Stimulated activated CD4-positive, alpha-beta T cell treated with anti-CD3 and anti-CD28 coated beads, Interleukin-1b, Interleukin-23, amount 100 ng/mL, for 4 hours (primary cell): ENCODE measurements at regions not wholly inside any gene's neighbourhood (a gene's known extent, or its start where the extent isn't known, plus 50 kb on each side); places are given as distances from the start of the nearest gene placed in this dataset.
"Not testable (repeated sequence)": the region's sequence is repeated elsewhere in the genome, so short reads cannot be mapped to it uniquely, and the experiment has no call there.

Source experiments
- DNase-seq, 2 donors: peaks; one replicate each; pipeline ENCODE4 v3.0.0-alpha.2; 2020; ENCODE audit warnings: low read depth in 2 of 2

DNA sequence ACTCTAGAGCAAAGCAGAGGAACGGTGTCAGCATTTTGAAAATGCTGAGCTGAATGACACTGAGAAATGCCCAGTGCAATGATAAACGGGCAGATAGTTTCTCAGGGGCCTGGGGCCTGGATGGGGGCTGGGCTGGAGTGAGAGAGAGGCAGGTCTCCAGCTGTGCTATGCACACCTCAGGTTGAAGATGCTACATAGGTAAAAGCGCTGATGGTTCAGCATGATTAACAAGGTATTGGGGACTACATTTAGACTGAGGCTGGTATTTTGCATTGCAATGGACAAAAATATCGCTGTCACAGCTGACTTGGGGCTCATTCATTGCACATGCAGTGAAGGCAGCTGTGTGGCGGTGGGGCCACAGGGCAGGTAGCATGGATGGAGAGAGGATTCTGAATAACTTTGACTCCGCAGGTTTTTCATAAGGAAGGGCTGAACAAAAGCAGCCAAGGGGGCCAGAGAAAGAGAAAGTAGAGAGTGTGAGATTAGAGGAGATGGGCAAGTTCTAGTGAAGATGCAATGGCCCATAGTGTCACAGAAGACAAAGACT is 290.8 kb upstream of the ZNF32 start:
- DNase-seq: no peak

DNA sequence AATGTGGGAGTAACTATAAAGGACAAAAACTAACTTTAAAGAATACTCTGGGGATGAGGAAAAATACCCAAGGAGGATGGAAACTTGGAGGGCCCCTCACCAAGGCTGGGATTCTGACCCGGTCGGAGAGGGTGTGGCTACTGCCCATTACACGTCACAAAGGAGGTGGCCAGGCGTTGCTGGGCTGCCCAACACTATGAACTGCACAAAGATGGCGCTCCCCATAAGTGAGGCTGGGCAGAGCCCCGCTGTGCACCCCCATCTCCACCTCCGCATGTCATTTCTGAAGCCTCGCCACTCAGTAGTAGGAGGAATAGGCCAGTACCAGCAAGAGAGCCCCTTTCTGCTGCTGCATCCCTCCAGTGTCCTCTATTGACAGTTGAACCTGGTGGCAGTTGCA is 290.1 kb upstream of the ZNF32 start:
- DNase-seq: no peak

DNA sequence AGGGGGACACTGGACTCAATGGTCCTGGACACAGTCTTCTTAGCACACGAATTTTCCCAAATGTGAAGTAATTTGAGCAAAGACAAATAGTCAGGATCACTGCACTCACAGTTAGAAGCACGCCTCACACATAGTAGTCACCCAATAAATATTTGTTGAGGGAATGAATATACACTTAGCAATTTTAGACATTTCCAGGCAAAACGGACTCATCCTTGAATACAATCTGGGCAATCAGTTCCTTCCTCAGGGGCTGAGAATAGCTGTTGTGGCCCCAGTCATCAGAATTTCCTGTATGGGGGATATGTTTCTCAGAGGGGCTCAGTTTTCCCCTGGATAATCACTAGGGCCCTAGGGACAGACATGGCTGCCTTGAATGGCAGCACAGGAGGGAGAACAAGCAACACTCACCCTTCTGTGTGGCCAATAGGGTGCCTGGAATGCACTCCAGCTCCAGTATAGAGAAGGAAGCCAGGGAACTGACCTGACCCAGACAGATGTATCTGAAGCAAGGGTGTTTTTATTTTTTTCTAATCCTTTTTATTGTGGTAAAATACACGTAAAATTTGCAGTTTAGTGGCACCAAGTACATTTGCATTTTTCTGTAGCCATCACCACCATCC is 282.7 kb upstream of the ZNF32 start:
- no peak for DNase-seq

DNA sequence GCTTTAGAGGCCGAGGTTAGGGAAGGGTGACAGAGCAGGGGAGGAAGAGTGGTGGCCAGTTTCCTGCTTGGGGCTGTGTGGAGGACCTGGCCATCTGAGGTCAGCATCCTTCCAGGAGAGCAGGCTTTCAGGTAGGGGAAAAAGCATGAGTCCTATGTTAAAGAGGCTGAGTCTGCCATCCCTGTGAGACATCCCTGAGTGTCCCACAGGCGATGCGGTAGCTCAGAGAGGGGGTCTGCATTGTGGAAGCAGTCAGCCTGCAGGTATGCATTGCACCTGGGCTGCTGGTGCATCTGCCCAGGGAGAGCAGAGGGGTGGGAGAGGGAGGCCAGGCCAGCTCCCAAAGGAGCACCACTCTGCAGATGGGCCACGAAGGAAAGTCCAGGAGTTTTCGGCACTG is 282.1 kb upstream of the ZNF32 start:
- no peak for DNase-seq

DNA sequence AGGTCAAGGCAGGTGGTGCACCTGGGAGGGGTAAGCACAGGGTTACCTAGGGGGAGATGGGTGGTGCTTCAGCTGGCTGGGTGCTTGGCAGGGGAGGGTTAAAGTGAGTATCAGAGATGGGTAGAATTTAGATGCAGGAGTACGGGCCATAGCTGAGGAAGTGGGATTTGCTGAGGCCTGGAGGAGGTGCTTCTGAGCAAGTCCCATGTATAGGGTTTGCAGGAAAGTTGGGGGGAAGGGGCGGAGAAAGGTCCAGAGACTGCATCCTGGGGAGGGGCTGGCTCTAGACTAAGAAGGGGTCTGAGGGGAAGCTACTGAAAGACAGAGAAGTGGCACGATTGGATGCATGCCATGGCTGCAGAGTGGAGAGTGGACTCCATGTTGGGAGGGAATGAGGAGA is 281.6 kb upstream of the ZNF32 start:
- no peak for DNase-seq

DNA sequence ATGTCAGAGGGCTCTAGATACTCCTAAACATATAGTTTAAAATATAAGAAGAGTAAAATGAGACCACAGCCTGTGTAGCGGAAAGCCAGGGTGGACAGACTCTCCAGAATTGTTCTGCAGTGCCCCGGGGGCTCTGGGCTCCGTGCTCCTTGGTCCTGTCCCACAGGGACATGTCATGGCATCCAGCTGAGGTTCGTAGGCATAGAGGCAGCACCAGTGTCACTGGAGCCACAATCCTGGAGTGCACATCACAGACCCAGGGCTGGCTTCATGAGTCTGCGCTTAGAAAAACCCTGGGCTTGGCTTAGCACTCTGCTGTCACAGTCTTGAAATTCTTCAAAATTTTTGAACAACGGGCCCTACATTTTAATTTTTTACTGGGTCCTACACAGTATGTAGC is 280.4 kb upstream of the ZNF32 start:
- no peak for DNase-seq

DNA sequence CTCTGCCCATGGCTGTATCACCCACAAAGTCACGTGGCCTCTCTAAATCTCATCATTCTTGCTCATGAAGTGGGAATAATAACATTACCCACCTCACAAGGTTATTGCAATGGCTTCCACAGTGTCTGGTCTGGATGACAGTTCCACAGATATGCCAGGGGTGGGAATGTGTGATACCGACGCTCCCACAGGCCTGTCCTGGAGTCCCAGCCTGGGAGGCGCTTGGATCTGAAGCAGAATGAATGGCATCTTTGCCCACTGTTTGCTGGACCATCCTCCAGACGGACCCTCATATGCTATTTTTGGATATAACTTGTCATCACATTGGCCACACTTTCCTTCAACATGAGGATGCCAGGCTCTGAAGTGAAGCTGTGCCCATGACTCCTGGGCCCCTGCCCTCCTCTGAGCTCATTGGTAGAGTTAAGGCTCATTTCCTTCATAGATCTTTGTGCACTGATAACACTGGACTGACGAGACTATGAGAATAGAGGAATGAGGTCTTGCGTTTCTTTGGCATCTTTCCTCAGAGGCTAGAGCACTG is 279.8 kb upstream of the ZNF32 start:
- no peak for DNase-seq

DNA sequence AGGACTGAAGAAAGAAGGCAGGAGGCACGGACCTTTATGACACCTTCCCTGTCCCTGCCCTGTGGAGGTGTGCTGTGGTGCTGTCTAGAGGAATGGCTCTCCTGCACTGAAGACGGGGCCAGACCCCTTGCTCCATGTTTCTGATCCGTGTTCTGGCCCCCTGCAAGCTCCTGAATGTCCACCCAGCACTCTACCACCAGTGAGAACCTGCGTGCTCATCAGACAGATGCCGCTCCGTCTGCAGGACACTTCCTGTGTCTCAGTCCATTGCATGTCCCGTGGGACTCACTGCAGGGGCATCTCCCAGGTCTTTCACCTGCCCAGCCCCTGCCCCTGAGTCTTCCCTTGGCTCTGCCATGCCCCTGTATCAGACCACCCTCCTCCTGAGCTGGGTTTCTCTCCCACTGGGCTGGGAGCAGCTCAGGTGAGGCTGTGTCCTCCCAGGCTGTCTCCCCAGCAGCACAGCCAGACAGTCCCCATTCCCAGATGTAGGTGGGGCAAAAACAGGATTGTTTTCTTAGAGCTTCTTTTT is 278.3 kb upstream of the ZNF32 start:
- no peak for DNase-seq

DNA sequence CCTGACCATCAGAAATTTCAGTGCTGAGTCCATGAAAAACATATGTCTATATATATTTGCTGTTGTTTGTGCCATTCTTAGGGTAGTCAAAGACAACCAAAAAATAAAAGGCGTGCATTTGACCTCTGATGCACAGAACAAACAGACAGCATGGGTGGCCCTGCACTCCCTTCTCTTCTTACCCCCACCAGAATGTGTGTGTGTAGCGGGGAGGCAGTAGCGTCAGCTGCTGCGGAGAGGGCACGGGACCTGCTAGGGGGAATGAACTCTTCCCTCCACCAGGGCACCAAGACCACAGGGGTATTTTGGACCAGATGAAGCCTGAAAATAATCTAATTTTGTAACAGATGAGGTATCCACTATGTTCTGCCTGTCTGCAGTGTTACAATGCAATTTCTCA is 277.7 kb upstream of the ZNF32 start:
- no peak for DNase-seq

DNA sequence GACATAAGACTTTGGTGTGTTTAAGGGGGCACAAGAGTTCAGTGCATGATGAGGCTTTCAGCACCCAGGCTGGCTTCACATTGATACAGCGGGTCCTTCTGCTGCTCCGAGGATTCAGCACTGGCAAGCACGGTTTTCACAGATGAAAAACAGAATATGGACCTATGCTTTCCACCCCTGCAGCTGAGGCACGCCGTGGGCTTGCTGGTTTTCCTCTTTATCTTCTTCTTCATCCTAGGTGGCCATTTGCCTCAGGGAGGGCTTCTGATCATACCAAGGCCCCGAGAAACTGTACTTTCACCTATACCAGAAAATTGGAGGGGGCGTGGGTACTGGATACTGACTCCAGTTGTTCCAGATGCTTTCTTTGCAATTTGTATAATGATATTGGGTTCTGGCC is 277.1 kb upstream of the ZNF32 start:
- no peak for DNase-seq

DNA sequence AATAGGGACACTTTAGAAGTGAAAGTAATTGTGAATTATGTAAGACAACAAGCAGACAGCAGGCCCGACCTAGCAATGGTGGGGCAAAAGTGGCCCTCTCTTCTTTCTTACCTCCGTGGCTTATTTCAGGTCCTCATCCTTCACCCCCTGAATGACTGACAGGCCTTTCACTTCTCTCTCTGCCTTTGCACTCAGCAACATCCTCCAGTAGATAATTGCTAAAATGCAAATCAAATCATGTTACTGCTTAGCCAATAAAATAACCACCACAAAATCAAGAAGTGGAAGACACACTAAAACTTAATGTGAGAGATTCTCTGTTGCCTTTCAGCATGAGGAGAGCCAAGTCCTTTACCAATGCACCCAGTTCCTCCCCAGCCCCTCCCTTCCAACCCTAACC is 274.6 kb upstream of the ZNF32 start:
- DNase-seq: no peak

DNA sequence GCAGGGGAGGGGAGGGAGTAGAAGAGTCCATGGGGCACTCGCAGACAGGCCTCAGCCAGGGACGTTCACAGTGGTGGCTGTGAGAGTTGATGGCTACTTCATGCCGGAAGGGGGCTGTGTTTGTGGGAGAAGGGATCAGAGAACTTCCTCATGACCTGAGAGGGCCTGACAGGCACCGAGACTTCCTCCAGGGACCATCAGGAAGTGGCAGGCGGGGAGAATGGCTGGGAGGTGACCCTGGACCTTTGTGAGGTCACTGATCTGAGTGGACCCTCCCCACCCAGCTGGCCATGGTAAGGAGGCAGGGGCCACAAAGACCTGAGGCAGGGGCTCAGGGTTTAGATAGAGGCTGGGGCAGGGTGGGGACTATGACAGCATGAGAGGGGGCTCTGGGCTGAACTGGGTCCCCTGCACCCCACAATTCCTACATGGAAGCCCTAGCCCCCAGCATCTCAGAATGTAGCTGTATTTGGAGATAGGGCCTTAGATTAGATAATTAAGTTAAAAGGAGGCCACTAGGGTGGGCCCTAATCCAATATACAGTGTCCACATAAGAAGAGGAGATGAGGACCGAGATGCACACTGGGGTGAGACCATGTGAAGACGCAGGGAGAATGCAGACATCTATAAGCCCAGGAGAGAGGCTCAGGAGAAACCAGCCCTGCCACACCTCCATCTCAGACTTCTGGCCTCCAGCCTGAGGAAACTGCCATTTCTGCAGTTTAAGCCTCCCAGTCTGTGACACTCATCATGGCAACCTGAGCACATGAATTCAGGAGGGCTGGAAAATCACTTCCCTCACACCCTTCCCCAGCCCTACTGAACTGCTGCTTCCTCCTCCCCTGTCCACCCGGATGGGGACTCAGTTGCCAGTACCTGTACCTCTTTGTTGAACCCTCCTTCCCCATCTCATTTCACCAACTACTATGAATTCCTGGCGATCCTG is 273.9 kb upstream of the ZNF32 start:
- no peak for DNase-seq

DNA sequence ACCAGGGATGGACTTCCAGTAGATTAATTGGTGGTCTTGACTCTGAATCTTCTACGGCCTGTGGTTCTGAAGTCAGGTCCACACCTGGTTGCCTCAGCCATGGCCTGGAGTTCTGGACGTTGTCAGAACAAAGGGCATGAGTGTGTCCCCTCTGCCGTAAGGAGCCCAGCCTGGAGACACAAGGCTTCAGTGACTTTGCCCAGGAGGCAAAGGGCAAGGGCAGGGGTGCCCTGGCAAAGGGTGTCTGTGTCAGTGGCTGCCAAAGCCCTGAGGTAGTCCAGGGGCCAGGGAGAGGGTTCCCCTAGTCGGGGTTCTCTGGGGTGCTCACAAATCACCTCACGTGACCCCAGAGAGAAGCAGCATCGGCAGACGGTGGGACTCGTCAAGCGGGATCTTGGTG is 273.2 kb upstream of the ZNF32 start:
- DNase-seq: no peak

DNA sequence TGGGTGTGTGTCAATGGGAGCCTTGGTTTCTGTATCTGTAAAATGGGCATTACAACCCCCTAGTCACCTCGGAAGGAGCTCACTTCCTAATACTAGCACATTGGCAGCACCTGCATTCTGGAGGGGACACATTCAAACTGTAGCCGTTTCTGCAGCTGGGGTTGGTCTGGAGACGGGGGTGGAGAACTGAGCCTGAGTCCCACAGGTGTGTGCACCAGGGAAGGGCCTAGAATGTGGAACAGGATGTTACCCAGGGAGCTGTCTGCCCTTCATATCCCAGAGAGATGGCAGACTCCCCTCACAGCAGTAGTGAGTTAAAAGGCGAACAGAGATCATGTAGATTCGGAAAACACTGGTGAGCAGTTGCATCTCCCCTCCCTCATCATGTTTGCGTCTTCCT is 272.8 kb upstream of the ZNF32 start:
- no peak for DNase-seq

DNA sequence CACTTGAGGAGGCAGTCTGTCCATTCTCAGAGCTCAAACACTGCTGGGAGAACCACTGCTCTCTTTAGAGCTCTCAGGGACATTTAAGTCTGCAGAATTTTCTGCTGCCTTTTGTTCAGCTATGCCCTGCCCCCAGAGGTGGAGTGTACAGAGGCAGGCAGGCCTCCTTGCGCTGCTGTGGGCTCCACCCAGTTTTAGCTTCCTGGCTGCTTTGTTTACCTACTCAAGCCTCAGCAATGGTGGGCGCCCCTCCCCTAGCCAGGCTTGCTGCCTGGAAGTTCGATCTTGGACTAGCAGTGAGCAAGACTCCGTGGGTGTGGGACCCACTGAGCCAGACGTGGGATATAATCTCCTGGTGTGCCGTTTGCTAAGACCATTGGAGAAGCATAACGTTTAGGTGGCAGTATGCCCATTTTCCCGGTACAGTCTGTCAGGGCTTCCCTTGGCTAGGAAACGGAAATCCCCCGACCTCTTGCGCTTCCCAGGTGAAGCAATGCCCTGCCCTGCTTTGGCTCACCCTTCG is 271.6 kb upstream of the ZNF32 start:
- not testable (repeated sequence) for DNase-seq

DNA sequence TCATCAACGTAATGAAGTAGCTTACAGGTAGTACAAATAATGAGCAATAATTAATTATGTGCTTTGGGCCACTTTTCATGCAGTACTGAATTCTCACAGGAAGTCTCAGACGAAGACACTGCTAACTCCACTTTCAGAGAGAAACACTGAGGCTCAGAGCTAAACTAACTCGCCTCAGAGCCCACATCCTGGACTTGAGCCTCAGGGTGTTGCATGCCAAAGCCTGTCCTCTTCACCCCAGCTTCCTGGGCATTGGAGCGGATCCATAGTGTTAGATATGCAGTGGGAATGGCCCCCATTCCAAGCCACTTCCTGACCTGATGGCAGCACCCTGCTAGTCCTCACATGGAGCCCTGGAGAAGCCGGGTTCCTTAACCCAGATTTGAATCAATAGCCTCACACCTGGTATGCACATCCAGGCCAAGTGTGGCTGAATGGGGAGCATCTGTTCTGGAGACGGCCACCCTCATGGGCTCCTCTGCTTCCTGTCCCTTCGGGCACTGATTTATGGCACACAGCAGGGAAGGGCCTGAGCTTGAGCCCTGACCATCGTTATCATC is 265.1 kb upstream of the ZNF32 start:
- no peak for DNase-seq

DNA sequence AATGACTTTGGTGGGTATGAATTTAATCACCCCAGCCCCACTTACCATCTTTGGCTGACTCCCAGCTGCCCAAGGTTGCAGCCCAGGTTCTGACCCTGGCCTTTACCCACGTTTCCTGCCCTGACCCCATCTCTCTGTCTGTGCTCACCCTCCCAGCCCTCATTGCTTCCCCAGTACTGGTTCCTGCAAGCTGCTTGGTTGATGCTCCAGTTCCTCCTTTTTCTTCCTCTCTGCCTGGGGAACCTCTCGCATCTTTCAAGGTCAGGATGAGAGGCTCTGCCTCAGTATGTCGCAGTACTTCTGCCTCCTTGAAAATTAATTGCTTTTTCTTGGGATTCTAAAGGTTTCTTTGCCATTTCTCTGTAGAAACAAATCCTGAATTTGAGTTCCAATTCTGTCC is 263.8 kb upstream of the ZNF32 start:
- DNase-seq: no peak

DNA sequence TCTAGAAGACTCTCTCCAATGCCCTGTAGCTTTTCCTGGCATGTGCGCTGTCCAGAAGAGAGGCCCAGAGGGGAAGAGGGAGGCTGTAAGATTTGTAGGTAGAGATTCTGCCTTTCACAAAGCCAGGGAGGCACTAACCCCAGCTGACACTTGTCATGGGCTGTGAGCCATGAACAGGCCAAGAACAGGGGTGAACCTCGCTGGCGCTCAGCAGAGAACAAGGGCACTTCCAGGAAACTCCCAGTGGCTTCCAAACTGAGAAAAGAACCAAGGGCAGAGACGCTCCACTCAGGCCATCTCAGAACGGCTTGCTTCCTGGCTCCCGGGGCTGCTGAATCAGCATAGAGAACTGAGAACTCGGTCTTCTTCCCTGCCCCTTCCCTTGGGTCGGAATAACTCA is 257.8 kb upstream of the ZNF32 start:
- DNase-seq: no peak

DNA sequence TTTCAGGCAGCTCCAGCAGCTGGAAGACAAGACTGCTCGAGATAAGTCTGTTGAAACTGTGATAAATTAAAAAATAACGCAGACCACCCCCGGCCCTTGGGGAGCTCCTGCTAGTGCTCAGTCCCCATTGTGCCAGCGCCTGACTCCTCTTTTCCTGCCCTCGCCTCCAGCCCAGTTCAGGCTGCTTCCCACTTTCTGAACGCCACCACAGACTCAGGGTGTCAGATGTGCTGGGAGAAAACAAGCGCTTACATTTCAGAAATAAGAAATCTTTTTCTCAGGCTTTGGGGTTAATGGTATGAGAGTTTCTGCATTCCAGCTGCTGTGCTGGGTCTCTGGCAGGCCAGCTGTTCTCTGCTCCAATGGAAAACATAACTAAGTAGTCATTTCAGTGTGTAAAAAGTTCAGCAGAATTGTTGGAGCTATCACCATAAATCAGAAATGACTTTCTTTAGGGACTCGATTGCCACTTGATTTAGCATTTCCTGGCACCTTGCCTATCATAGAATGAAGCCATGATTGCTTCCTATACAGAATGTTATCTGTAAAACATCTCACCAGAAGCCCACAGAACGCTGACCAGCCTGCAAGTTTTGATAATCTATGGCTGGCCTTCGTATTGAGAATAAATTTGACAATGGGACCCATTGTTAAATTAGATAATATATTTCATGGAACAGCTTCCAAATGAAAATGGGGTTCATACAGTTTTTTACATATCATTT is 257.0 kb upstream of the ZNF32 start:
- DNase-seq: no peak

DNA sequence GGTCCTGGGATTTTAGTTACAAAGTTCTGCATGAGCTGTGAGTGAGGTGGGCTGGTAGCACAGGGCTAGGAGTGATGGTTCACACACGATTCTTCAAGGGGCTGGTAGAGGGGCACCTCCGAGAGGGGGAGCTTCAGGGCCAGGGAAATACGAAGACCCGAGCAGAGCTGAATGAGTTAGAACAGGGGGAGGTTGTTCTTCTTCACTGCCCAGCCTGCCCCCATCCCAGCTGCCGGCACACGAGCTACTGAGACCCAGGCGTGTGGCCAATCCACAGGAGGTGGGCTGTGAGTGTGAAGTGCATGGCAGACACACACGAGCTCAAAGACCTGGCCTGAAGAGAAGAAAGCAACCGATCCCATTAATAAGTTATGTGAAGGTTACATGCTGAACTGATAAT is 256.2 kb upstream of the ZNF32 start:
- no peak for DNase-seq

DNA sequence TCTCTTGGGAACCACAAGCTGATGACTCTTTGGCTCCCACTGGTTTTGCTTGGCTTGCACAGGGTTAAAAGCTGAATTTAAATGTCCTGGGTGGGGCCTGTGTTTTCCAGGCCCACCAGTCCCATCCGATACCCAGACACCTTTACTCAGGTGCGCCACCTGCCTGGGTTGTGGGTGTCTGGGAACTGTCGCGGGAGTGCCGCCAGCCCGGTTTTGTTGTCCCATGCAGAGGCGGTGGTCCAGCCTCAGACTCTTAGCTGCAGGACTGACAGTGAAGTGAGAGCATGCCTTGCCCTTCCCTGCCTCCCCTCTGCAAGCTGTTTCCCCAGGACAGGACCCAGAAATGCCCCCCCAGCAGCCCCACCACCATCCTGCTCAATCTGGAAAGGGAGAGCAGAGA is 255.6 kb upstream of the ZNF32 start:
- DNase-seq: no peak
